Fibroblast of gingiva (primary cell): ENCODE measurements at regions not wholly inside any gene's neighbourhood (a gene's known extent, or its start where the extent isn't known, plus 50 kb on each side); places are given as distances from the start of the nearest gene placed in this dataset.

Source experiments
- DNase-seq: peaks from one replicate; pipeline ENCODE4 v3.0.0-alpha.2; 2011; ENCODE audit warnings: low read depth

- no peak for DNase-seq
Observed at GRCh38 chr22:27475548-27475897, 326.0 kb downstream of the MN1 start.

GRCh38 chr22:27476318-27476717 is 325.2 kb downstream of the MN1 start:
- no peak for DNase-seq

DNA sequence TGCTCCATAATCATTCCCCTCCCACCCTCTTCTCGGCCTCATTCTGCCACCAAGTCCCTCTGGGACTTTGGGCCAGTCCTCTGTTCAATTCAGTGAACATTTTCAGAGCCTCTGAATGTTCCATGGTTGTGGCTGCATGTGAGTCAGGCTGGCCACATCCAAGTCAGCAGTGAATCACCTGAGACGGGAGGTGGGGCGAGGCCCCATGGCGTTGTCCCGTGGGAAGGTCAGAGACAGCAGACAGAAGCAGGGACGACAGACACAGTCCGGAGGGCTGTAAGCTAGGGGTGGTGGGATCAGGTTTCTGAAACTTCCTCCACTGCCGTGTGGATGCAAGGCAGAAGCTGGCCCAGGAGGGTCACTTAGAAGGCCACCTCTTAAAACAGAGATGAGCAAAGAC is 324.8 kb downstream of the MN1 start:
- DNase-seq, result no peak

DNA sequence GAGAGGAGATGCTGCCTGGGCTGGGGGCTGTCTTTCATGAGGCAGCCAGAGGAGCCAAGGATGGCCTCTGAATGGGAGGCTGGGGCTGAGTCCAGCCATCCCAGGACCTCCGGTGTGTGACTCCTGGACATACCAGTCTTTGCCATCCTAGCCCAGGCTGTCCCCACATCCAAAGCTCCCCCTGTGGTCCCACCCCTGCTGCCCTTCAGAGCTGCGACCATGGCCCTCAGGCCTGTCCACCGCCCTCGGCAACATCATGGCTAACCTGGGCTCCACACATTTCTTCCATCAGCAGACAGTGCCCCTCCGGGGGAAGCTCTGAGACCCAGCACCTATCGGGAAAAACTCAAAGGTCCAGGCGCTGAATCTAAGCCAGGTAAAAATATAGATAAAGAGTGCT is 324.4 kb downstream of the MN1 start:
- no peak for DNase-seq

DNA sequence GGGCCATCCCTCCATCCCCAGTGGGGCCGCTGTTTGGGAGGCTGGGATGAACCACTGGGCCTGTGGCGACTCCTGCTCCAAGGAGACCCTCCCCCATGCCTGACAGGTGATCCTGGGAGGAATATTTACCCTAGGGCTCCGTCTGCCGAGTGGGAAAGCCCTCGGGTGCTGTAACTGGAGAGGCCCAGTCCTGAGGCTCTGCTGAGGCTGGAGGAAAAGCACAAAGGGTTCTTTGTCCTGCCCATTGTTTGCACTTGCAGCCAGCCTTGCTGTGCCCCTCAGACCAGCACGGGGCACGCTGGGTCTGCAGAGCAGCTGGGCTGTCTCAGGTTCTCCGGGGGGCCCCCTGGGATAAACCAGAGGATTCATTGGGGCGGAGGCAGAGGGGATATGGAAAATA is 321.1 kb downstream of the MN1 start:
- DNase-seq, result no peak

DNA sequence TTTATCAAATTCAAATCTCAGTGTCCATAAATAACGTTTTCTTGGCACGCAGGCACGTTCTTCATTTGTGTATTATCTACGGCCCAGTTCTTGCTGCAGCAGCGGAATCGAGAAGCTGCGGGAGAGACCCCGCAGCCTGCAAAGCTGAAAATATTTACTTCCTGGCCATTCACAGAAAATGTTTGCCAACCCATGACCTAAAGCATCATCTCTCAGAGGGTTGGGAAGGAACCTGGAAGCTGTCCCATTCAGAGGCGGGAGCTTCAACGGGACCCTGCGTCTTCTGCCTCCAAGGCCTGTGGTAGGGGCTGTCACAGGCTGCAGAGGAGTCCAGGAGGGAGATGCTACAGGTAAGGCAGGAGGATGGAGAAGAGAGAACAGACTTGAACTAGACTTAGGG is 319.2 kb downstream of the MN1 start:
- no peak for DNase-seq

DNA sequence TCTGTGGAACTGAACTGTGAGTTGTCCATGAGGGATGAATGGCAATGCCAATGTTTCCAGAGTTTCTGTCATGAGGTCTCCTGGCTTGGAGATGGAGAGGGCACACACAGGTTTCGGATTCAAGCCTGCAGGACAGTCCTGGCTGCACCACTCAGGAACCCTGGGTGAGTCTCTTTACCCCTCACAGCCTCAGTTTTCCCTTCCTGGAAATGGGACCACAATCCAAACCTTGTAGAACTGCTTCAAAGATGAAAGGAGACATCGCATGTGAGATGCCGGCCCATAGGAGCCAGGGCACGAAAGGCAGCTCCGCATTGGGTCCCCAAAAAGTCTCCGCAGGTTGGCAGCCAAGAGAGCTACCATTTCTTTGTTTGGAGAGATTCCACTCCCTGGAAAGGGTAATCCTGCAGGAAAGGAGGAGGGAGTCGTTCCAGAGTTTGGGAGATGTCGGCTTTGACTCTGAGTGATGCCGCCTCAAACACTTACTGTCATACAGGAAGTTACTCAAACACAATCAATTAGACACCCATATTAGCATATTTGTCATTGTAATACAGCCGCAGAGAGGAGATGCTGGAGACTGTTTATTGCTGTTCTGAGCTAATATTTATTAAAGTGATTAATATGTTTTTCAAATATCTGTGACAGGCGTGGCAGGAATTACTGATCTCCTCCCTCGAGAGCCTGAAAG is 318.3 kb downstream of the MN1 start:
- DNase-seq, result no peak

DNA sequence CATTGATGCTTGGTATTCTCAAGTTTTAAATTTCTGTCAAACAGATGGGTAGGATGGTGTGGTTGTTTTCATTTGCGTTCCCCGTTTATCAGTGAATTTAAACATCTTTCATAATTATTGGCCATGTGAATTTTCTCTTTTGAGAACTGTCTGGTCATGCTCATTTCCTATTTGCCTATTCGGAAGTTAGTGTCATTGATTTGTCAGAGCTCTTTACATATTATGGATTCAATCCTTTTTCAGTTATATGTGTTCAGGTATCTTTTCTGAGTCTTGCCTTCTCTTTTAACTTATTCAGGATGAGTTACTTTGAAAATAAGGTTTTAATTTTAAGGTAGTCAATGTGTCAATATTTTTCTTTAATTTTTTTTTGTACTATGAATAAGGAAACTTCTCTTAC is 315.7 kb downstream of the MN1 start:
- DNase-seq, result no peak

DNA sequence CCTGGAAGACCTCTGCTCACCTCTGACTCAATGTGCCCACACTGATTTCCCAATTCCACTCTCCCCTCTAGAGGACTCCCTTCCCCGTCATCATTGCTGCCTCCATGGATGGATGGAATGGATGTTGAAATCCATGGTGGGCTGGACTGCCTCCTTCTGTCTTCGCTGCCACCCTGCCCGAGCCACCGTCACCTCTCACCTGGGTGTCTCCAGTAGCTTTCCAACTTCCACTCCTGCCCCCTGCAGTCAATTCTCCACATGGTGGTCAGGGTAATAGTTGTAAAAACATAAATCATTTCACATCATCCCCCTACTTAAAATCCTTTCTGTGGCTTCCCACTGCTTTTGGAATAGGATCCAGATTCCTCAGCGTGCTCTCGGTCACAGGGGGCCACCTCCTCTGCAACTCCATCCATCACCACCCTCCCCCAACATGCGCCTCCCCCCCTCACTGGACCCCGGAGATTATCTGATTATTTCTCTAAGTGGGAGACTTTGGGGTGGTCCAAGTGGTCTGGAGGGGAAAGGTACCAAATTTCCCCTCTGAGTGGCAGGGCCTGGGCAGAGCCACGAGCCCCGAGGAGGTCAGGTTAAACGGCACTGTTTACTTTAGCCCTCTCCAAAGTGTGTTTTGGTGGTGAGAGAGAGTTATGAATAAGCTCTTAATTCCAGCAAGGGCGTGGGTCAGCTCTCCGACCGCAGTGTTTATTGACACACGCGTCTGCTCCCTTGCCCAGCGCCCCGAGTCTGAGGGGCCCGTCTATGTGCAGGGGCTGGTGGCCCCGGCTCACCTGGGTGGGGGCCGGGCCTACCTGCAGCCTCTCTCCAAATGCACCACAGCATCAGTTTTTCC is 313.7 kb downstream of the MN1 start:
- DNase-seq, result no peak

GRCh38 chr22:27488456-27489177 is 312.9 kb downstream of the MN1 start:
- no peak for DNase-seq

- peak; percentile 25 for DNase-seq
Observed at GRCh38 chr22:27489178-27489675, 312.3 kb downstream of the MN1 start.

DNA sequence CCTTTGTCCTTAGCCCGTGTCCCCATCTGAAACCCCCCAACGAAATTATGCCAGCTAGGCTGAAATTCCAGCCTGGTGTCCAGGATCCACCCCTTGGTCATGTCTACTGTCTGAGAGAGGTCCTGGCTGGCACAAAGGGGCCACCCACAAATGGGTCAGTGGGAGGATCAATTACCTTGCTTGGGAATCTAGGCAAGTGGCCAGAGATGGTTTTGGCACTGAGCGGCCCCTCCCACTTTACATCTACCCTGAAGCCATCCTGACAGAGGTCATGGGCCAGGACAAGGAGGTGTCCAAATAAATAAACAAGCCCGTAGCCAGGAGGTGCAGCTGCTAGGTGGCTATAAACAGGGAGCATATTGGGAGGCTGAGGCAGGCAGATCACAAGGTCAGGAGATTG is 311.5 kb downstream of the MN1 start:
- DNase-seq, result no peak

GRCh38 chr22:27491888-27492287 is 309.7 kb downstream of the MN1 start:
- DNase-seq, result no peak

- no peak for DNase-seq
Observed at GRCh38 chr22:27492566-27493201, 308.9 kb downstream of the MN1 start.

GRCh38 chr22:27493796-27494195 is 307.8 kb downstream of the MN1 start:
- DNase-seq, result no peak

DNA sequence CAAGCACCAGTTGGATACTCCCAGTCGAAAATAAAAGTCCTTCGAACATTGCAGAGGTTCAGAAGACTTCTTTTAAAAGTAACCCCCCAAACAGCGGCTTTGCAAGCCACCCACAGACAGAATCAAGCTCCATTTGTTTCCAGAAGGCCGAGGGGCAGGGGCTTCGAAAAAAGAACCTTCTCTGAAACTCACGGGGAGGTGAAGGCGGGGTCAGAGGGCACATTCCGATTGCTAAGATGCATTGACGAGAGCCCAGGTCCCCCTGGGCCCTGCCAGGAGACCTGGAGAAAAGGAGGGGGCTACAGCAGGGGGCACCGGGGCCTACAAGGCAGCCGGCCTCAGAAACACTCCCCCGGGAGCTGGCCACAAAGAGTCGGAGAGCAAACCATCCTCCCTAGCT is 306.8 kb downstream of the MN1 start:
- DNase-seq, result no peak

- DNase-seq, result no peak
Observed at GRCh38 chr22:27495325-27495724, 306.2 kb downstream of the MN1 start.

DNA sequence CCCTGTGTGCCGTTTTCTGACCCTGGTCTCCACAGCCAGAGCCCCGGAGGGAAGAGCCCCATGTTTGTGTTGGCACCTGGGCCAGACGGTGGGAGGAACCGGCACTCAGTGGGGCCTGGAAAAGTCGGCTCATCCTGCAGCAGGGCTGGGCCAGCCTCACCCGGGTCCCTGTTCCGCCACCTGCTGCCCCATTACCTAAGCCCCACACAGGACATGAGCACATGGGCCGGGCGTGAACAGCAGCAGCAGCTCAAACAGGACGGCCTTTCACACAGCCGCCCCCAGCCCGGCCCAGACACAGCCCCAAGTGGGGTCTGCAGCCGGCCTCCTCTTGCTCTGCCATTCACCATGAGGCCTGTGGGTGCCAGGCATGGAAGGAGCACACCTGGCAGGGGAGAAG is 302.4 kb downstream of the MN1 start:
- DNase-seq, result no peak

- DNase-seq, result no peak
Observed at GRCh38 chr22:27501191-27501936, 300.2 kb downstream of the MN1 start.

DNA sequence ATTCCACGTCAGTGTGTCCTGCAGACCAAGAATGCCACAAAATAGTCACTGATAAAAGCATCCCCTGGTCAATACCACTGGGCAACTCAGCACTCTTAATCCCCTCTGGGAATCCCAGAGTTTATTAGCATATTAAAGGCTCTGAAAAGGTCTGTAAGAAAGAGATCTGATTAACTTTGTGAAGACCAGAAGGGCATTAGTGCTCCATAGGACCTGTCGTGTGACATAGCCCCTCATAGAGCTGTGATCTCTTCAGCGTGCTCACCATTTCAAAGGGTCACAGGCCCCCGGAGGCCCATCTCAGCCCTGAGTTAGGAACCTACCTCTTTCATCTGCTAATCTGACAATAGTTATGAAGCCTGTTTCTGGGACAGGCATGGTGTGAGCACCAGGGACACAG is 299.2 kb downstream of the MN1 start:
- no peak for DNase-seq

- DNase-seq, result no peak
Observed at GRCh38 chr22:27504360-27505253, 296.9 kb downstream of the MN1 start.
